HG02610 (cell line): ENCODE measurements at regions not wholly inside any gene's neighbourhood (a gene's known extent, or its start where the extent isn't known, plus 50 kb on each side); places are given as distances from the start of the nearest gene placed in this dataset.
"Not testable (repeated sequence)": the region's sequence is repeated elsewhere in the genome, so short reads cannot be mapped to it uniquely, and the experiment has no call there.

Source experiments
- ATAC-seq: cut with Tn5 transposase; IDR thresholded peaks from one replicate; pipeline ENCODE4 v1.9.1; 2021; ENCODE audit warnings: mild to moderate bottlenecking, moderate library complexity; ENCODE audit not compliant: unreplicated experiment

DNA sequence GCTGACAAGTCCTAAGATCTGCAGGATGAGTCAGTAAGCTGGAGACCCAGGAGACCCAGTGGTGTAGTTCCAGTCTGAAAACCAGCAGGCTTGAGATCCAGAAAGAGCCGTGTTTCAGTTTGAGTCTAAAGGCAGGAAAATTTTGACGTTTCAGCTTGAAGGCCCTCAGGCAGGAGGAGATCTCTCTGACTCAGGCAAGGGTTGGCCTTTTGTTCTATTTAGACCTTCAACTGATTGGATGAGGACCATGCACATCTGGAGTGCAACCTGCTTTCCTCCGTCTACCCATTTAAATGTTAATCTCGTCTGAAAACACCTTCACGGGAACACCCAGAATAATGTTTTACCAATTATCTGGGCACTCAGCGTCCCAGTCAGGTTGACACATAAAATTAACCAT is 69.5 kb downstream of the NPIPA7 start:
- ATAC-seq, result not testable (repeated sequence)

DNA sequence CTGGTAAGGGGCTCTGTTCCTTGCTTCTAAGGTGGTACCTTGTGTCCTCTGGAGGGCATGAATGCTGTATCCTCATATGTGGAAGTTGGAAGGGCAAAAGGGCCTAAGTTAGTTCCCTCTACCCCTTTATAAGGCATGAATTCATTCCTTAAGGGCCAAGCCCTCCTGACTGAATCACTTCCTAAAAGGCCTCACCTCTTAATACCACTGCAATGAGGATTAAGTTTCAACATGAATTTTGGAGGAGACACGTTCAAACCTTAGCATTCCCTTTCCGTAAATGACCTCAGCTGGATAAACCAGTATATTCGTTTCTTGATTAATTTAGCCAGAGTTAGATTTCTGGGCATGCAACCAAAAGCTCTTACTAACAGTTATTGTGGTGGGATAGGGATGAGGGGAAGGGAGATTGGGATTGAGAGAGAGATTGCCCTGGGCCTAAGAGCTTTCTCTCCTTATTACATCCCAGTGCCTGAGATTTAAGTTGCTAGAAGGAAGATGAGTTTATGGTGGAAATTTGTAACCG is 70.8 kb downstream of the NPIPA7 start:
- not testable (repeated sequence) for ATAC-seq

DNA sequence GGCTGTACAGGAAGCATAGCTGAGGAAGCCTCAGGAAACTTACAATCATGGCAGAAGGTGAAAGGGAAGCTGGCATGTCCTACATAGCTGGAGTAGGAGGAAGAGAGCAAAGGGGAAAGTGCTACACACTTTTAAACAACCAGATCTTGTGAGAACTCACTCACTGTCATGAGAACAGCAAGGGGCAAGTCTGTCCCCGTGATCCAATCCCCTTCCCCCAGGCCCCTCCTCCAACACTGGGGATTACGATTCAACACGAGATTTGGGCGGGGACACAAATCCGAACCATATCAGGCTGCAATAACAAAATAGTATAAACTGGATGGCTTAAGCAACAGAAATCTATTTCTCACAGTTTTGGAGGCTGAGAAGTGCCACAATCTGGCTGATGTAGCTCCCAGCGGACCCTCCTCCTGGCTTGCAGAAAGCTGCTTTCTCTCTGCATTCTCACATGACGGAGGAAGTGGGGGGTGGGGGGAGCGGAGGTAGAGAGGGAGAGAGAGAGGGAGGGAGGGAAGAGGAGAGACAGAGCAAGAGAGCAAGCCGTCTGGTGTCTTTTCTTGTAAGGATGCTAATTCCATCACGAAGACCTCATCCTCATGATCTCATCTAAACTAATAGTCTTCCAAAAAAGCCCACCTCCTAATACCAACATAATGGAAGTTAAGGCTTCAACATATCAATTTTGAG is 72.9 kb downstream of the NPIPA7 start:
- not testable (repeated sequence) for ATAC-seq

DNA sequence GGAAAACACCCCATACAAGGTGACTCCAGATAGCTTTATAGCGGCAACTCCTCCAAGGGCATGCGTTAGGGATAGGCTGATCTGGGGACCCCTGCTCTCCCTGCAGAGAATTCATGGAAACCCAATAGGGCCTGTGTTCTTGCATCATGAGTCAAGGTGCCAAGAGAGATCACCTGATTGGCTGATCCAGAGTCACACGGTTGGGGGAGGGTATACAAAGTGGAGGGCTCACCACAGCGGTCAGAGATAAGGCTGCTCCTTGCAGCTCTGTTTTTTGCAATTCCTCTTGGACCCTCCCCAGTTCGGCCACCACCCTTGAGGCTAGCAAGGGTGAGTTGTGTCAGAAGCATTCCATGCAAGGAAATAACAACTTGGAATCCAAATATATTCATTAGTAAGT is 79.6 kb downstream of the NPIPA7 start:
- ATAC-seq, result not testable (repeated sequence)

DNA sequence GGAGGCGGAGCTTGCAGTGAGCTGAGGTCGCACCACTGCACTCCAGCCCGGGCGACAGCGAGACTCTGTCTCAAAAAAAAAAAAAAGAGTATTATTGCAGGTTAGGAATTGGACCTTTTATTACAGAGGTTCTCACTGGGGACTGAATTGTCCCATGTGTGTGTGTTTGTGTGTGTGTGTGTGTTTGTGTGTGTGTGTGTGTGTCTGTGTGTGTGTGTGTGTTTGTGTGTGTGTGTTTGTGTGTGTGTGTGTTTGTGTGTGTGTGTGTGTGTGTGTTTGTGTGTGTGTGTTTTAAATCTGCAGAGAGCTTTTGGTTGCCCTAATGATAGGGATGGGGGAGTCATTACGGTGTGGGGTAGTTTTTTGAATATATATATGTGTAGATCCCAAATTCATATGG is 84.9 kb downstream of the NPIPA7 start:
- ATAC-seq, result not testable (repeated sequence)

DNA sequence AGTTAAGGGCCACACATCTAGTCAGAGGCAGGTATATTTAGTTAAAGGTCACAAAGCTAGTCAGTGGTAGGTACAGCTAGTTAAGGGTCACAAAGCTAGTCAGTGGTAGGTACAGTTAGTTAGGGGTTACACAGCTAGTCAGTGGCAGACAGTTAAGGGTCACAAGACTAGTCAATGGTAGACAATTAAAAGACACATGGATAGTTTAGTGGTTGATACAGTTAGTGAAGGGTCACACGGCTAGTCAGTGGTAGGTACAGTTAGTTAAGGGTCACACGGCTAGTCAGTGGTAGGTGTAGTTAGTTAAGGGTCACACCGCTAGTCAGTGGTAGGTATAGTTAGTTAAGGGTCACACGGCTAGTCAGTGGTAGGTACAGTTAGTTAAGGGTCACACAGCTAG is 110.0 kb downstream of the NPIPA7 start:
- not testable (repeated sequence) for ATAC-seq

DNA sequence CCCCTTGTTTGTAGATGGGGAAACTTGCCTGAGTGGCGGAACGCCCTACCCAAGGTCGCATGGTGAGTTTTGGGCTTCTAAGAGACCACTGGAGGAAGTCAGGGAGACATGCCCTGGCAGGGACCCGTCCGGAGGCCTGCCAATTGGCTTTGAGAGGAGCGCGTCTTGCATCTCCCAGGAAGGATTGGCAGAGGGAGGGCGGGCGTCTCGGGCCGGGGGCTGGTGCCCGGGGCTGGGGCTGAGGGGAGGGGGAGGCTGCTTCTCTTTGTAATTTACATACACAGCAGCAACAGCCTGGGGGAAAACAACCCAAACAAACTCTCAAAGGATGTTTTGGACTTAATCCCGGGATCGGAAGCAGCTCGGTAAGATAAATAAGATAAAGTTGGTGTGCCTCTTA is 110.5 kb downstream of the NPIPA7 start:
- ATAC-seq, result not testable (repeated sequence)

DNA sequence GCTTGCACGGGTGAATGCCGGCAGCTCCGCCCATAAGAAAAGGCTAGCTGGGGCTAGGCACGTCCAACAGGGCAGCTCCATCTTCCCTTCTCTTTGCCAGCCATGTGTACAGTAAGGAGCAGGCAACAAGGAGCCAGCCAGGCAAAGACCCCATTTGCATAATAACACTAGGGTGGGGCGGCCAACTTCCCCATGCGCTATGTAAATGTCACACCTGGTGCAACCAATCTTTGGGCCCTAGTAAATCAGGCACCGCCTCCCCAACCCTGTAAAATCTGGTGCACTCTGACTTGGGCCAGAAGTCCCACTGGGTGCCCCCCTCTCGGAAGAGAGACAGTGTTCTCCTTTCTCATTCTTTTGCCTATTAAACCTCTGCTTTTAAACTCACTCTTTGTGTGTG is 115.2 kb downstream of the NPIPA7 start:
- not testable (repeated sequence) for ATAC-seq

DNA sequence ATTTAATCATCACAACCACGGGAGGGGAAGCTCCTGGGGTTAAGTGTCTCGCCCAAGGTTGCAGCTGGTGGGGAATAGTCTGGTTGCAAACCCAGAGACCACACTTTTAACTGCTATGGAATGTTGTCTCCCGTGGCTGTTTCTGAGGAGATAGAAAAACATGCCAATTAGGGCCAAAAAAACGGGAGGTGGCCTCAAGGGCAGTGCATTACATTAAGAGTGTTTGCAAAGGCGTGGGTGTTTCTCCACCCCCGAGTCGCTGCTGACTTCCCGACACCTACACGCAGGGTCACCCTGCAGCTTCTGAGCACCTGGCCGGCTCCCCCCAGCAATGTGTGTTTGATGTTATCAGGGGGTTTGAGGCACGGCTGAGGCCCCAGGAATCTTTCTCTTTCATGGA is 116.1 kb downstream of the NPIPA7 start:
- ATAC-seq, result not testable (repeated sequence)

DNA sequence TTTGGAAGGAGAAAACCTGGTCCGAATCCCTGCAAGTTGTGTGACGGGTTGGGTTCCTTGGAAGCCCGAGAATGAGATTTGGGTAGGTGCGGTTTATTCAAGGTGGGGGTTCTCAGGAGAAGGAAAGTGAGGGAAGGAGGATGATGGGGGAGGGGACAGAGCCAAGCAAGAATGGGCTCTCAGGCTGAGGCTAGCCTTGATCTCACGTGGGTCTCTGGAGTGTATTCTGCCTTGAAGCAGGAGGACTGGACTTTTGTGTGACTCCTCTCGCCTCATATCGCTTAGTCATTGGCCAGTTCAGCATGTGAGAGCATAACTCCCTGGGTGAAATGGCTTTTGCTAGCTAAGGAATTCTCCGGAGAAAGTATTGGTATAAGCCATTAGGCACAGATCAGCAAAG is 120.9 kb downstream of the NPIPA7 start:
- not testable (repeated sequence) for ATAC-seq

DNA sequence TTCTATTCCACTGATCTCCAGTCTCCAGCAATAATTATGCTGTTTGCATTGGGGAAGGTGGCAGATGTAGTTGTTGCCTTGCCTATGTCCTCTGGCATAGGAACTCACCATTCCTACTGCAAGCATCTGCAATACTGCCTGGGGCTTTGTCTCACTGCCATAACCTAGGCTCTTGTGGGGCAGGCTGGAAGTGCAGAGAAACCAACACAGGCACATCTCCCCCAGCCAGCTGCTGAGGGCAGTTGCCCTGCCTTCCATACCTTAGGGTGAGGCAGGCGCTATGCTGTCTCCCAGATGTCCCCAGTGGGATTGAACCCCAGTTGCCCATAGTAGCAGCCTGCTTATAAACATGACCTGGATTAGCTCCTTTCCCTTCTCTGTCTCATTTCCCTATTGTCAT is 128.1 kb downstream of the NPIPA7 start:
- not testable (repeated sequence) for ATAC-seq

DNA sequence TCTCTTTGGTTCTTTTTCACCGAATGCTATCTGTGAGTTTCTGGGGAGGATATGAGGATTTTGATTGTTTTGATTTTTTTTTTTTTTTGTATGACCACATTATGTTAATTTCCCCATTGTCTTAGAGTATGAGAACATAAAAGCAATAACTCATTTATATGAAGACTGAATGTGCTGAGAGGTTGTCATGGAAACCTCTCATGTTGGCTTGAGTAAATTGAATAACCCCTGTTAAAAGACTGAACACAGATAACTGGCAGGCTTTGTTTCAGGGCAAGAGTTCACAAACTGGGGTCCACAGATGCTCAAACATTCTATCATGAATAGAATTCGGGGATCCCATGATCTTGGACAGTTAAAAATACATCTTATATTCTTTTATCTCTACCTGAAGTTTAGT is 129.4 kb downstream of the NPIPA7 start:
- not testable (repeated sequence) for ATAC-seq

DNA sequence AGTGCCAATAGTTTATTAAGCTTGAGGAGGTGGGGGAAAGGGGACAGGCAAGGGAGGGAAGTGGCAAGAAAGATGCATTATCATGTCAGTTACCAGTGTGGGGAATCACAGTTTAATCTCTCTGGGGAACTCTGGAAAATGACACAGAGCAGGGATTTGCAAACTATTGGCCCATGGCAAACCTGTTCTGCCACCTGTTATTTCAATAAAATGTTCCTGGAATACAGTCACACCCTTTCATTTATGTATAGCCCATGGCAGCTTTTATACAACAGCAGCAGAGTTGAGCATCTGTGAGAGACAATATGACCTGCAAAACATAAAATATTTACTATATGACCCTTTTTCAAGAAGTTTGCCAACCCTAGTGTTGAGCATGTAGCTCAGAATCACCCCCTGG is 140.5 kb downstream of the NPIPA7 start:
- ATAC-seq, result not testable (repeated sequence)

DNA sequence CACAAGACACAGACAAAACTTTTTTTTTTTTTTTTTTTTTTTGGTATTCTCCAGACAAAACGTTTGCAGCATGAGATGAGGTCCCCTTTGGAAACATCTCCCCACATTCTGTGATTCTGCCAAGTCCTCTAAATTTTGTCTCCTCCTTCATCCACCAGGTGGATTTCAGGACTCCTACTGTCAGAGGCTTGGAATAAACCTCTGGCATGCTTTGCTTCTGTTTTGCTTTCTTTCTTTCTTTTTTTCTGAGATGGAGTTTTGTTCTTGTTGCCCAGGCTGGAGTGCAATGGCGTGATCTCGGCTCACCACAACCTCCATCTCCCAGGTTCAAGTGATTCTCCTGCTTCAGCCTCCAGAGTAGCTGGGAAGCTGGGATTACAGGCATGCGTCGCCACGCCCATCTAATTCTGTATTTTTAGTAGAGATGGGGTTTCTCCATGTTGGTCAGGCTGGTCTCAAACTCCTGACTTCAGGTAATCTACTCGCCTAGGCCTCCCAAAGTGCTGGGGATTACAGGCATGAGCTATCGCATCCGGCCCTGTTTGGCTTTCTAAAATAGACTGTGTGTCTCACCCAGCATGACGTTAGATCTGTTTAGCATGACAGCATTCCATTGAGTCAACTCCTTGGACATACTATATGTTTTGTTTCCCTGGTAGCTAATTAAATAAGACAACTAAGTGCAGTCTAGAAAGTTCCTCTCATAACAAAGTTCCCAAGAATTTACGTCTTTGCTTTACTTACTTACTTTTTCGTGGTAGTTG is 142.5 kb downstream of the NPIPA7 start:
- ATAC-seq, result not testable (repeated sequence)

DNA sequence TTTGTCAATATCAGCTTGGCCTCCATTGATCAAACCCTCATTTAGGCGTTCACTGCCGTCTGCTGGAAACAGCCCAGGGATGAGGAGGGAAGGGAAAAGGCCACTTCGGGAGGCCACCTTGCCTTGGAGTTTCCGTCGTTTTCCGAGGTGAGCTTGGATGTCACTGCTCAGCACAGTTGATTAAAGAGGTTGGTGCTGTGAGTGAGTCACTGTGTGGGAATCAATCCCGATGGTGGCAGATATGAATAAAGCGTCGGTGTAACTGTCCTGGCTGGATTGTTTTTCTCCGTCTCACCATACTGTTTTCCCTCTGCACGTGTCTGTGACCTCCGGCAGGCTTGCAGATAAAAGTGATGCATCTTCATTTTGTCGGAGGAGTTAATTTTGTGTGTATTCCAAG is 148.1 kb downstream of the NPIPA7 start:
- not testable (repeated sequence) for ATAC-seq

DNA sequence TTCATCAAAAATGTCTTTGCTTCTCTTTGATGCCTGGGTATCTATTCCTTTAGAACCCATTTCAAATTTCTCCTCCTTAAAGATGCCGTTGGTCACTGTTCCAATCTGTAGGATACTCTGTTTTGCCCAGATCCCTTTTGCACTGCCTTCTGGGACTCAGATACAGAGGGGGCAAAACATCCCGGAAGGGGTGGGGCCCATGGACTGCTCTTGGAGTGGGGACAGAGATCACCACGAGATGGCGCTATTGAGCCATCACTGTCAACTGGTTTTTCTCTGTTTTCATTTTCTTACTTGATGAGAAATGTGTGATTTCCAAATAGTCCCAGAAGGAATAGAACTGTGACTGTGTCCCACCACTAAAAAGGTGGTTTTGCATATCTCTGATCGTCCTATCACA is 151.8 kb downstream of the NPIPA7 start:
- not testable (repeated sequence) for ATAC-seq

DNA sequence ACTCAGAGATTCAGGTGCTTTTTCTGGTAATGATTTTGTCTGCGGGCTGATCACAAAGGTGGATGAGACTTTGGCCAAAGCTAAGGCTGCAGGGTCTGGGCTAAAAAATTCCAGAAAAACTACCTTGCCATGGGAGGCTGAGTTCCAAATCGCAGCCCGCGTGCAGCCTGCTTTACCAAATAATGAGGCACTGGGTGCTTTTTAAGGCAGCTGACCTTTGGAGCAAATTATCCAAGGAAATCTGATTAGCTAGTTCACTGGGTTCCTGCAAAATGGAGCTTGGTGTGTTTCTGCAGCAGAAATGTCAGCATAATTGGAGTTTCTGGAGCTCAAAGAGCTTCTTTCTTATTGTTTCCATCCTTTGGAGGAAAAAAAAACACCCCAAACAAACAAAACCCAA is 156.6 kb downstream of the NPIPA7 start:
- not testable (repeated sequence) for ATAC-seq

DNA sequence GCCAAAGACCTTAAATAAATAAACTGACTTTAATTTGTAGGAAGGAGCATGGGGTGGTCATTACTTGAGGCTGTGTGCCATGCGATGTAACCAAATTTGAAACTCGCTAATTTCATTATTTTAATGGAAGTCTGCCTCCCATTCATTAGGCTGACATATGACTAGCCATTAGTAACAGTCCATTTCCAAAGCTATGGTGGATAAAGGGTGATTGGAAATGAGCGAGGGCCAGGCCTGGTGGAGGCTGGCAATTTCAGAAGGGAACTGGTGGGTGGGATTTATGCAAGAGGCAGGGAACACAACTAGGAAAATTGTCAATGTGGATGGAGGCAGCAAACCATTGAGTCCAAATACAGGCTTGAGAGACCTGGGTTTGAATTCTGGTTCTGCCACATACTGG is 157.2 kb downstream of the NPIPA7 start:
- ATAC-seq, result not testable (repeated sequence)

DNA sequence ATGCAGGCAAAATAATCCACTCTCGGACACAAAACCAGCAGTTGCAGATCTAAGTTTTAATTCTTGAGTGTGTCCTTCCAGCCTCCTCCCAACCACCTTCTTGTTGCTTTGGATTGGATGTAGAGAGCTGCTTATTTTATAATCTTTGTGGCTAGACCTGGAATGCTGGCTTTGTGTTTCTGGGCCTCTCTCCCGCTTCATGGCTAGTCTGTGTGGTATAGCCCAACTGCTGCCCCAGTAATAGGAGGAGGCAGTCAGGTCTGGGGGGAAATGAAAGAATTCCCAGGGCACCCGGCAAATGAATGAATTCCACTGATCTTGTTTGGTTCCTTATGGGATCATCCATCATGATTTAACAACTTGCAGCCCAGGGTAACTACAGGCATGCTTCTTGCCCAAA is 170.8 kb downstream of the NPIPA7 start:
- not testable (repeated sequence) for ATAC-seq

DNA sequence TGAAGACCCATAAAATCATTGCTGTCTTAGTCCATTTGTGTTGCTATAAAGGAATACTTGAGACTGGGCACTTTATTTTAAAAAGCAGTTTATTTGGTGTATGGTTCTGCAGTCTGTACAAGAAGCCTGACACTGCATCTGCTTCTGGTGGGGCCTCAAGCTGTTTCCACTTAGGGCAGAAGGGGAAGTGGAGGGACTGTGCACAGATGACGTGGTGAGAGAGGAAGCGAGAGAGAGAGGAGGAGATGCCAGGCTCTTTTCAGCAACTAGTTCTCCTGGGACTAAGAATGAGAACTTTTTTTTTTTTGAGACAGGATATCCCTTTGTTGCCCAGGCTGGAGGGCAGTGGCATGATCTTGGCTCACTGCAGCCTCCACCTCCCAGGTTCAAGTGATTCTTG is 171.9 kb downstream of the NPIPA7 start:
- ATAC-seq, result not testable (repeated sequence)

DNA sequence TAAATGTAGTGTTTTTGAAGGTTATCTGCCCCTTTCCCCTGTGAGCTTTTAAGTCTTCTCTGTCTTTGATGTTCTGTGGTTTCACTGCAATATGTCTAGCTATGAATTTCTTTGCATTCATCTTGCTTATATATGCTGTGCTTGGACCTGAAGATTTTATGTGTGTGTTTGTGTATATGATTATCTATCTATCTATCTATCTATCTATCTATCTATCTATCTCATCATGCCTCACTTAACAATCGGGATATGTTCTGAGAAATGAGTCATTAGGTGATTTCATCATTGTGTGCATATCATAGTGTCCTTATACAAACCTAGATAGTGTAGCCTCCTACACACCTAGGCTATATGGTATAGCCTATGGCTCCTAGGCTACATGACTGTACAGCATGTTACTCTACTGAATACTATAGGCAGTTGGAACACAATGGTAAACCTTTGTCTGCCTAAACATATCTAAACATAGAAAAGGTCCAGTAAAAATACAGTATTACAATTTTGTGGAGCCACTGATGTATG is 173.9 kb downstream of the NPIPA7 start:
- not testable (repeated sequence) for ATAC-seq
